K562 (cell line): ENCODE measurements at regions not wholly inside any gene's neighbourhood (a gene's known extent, or its start where the extent isn't known, plus 50 kb on each side); places are given as distances from the start of the nearest gene placed in this dataset.

Experiments used
- ATAC-seq: fragments of 200-7000 bp; cut with Tn5 transposase; 3 replicates; pipeline ENCODE4 v1.9.1; 2020; ENCODE audit warnings: moderate library complexity
- BruUV-seq: library from RNA; stranded (reverse); fragments of 400-500 nt; replicated peaks from 2 replicates; lab custom pipeline; 2021; lab: Mats Ljungman, UMichigan
- CTCF ChIA-PET: fragments of 300-600 bp; formaldehyde crosslinking; extraction: SDS; loops from one replicate; lab custom pipeline; 2021; ENCODE audit warnings: low intra/inter-chr PET ratio; lab: Yijun Ruan, JAX
- POLR2A ChIA-PET: fragments of 300-600, 350-650 bp; sonication (Branson Sonifier 250); formaldehyde crosslinking; extraction: SDS; loops from one replicate; lab custom pipeline; 2021; ENCODE audit warnings: antibody characterized with exemption, inconsistent platforms; lab: Yijun Ruan, JAX
- DNase-seq, 4 experiments: peaks; one replicate each; pipeline versions ENCODE4 v3.0.0 to v3.0.0-alpha.2; 2011 to 2018; ENCODE audit warnings: low spot score in 3 of 4, mixed read lengths in 3 of 4; ENCODE audit errors: extremely low read depth in 1 of 4
- FAIRE-seq: peaks from 2 replicates; lab custom pipeline; 2011; peaks lifted over from hg19 to GRCh38; lab: Jason Lieb, UNC
- H2AFZ ChIP-seq: 2 replicates; pipeline ENCODE4 v1.6.0; 2011; ENCODE audit warnings: low read depth, low read length, control low read depth, inconsistent platforms
- H3K27ac ChIP-seq: fragments of 200-600 bp; 3 replicates; pipeline ENCODE4 v1.8.0; 2011; ENCODE audit warnings: low read depth, mild to moderate bottlenecking, control low read depth, inconsistent platforms, low read length, moderate library complexity, mixed read lengths; ENCODE audit errors: extremely low read depth
- H3K27me3 ChIP-seq, 2 experiments: fragments of 300-600 bp in 1 of 2; 2 replicates in 1 of 2; 3 replicates in 1 of 2; pipeline versions ENCODE4 v1.6.0 to v1.8.0; 2011; ENCODE audit warnings: inconsistent platforms in 2 of 2, low read length in 2 of 2, mild to moderate bottlenecking in 1 of 2, mixed read lengths in 1 of 2, moderate library complexity in 1 of 2; ENCODE audit not compliant: control insufficient read depth in 2 of 2, insufficient read depth in 2 of 2
- H3K36me3 ChIP-seq: fragments of 300-600 bp; 3 replicates; pipeline ENCODE4 v1.8.0; 2011; ENCODE audit warnings: mild to moderate bottlenecking, low read length, inconsistent platforms; ENCODE audit not compliant: control insufficient read depth, insufficient read depth
- H3K4me1 ChIP-seq, 2 experiments: fragments of 200-600 bp in 1 of 2; replicated peaks in 1 of 2; 2 replicates in 1 of 2; 3 replicates in 1 of 2; pipeline versions ENCODE4 v1.5.1 to v1.8.0; 2011; ENCODE audit warnings: inconsistent platforms in 2 of 2, low read length in 2 of 2, mild to moderate bottlenecking in 1 of 2, mixed read lengths in 1 of 2, moderate library complexity in 1 of 2; ENCODE audit not compliant: control insufficient read depth in 2 of 2, insufficient read depth in 2 of 2
- H3K4me2 ChIP-seq: 2 replicates; pipeline ENCODE4 v1.6.1; 2011; ENCODE audit warnings: low read length, control low read depth, inconsistent platforms, mixed read lengths; ENCODE audit not compliant: insufficient read depth
- H3K4me3 ChIP-seq: fragments of 200-600 bp; sonication (generic), shearing (Covaris generic); 2 replicates; pipeline ENCODE4 v1.5.1; 2016; ENCODE audit warnings: control low read depth, inconsistent platforms
- H3K79me2 ChIP-seq: fragments of 200-600 bp; 3 replicates; pipeline ENCODE4 v1.8.0; 2011; ENCODE audit warnings: low read length, inconsistent platforms; ENCODE audit not compliant: control insufficient read depth, insufficient read depth
- H3K9ac ChIP-seq, 2 experiments: 2 replicates each; pipeline versions ENCODE4 v1.6.0 to v1.6.1; 2011; ENCODE audit warnings: low read depth in 2 of 2, low read length in 2 of 2, control low read depth in 1 of 2, inconsistent platforms in 1 of 2, mild to moderate bottlenecking in 1 of 2, mixed read lengths in 1 of 2; ENCODE audit not compliant: insufficient read depth in 1 of 2
- H3K9me1 ChIP-seq: one replicate; pipeline ENCODE4 v1.6.0; 2011; ENCODE audit warnings: inconsistent platforms, mild to moderate bottlenecking, low read length, moderate library complexity; ENCODE audit not compliant: control insufficient read depth, insufficient read depth
- H3K9me3 ChIP-seq: replicated peaks from 2 replicates; pipeline ENCODE4 v1.5.1; 2011; ENCODE audit warnings: low read depth, low read length, inconsistent platforms; ENCODE audit not compliant: control insufficient read depth, insufficient read depth
- H4K20me1 ChIP-seq: replicated peaks from 2 replicates; pipeline ENCODE4 v1.6.1; 2011; ENCODE audit warnings: low read length, inconsistent platforms, mixed read lengths; ENCODE audit not compliant: control insufficient read depth, insufficient read depth
- CEBPB ChIP-seq: fragments of 450-650 bp; IDR thresholded peaks from 2 replicates; pipeline ENCODE4 v1.6.1; 2016; ENCODE audit warnings: missing genetic modification characterization, missing compliant biosample characterization
- DDX20 ChIP-seq: fragments of 450-650 bp; IDR thresholded peaks from 2 replicates; pipeline ENCODE4 v1.6.1; 2016; ENCODE audit warnings: missing genetic modification characterization, low read depth, mild to moderate bottlenecking, missing compliant biosample characterization, moderate library complexity
- ESRRA ChIP-seq: fragments of 450-650 bp; IDR thresholded peaks from 2 replicates; pipeline ENCODE4 v1.6.1; 2014; ENCODE audit warnings: low read depth, mild to moderate bottlenecking, moderate library complexity, borderline replicate concordance
- JUND ChIP-seq, 2 experiments: IDR thresholded peaks; 2 replicates in 1 of 2; 3 replicates in 1 of 2; pipeline ENCODE4 v1.6.1; 2011; ENCODE audit warnings: borderline replicate concordance in 2 of 2, low read depth in 2 of 2, low read length in 2 of 2, improper control_type of control experiment in 1 of 2, missing biosample characterization in 1 of 2, missing genetic modification characterization in 1 of 2, missing genetic modification reagents in 1 of 2
- NCOR1 ChIP-seq: fragments of 450-650 bp; IDR thresholded peaks from 2 replicates; pipeline ENCODE4 v1.6.1; 2016; ENCODE audit warnings: mild to moderate bottlenecking, moderate library complexity
- NR1H2 ChIP-seq: sonication (generic); formaldehyde crosslinking; IDR thresholded peaks from 2 replicates; pipeline ENCODE4 v1.4.0; 2020; ENCODE audit warnings: mild to moderate bottlenecking, missing genetic modification reagents
- WHSC1 ChIP-seq: IDR thresholded peaks from one replicate; pipeline ENCODE4 v1.6.1; 2012; ENCODE audit warnings: low read length, control low read depth, inconsistent platforms
- ZNF23 ChIP-seq: fragments of 250-450 bp; sonication (Bioruptor Pico); IDR thresholded peaks from 2 replicates; pipeline ENCODE4 v1.4.0; 2020; ENCODE audit warnings: mild to moderate bottlenecking
- ZNF609 ChIP-seq: sonication (generic); formaldehyde crosslinking; IDR thresholded peaks from 2 replicates; pipeline ENCODE4 v1.8.1; 2023; ENCODE audit warnings: missing genetic modification reagents, mild to moderate bottlenecking, borderline replicate concordance
- WGBS: fragments of 100-300 bp; shearing (Covaris generic); methylation state at CpG from one replicate; pipeline ENCODE4 v1.1.6; 2016; ENCODE audit warnings: low coverage, mixed read lengths; ENCODE audit not compliant: insufficient coverage; ENCODE audit errors: missing lambda C conversion rate; 5-methylcytosine and 5-hydroxymethylcytosine counted together
- in situ Hi-C: fragments of 300-500 bp; cut with MboI; formaldehyde crosslinking; loops from 4 replicates; pipeline ENCODE4 v1.15.0; 2018; ENCODE audit warnings: inconsistent platforms, mixed read lengths
- intact Hi-C: fragments of 100-400 bp; cut with micrococcal nuclease; formaldehyde crosslinking; loops from 2 replicates; pipeline ENCODE4 v1.14.2; 2022
- TF ChIP-seq, protein P1 (sequence below): sonication (generic); formaldehyde crosslinking; IDR thresholded peaks from 2 replicates; pipeline ENCODE4 v1.8.0; 2023; ENCODE audit warnings: mild to moderate bottlenecking, missing genetic modification reagents
- TF ChIP-seq, protein P2 (sequence below): sonication (generic); formaldehyde crosslinking; IDR thresholded peaks from 2 replicates; pipeline ENCODE4 v1.8.1; 2022; ENCODE audit warnings: missing genetic modification reagents

- no peak overlapping the region for H3K4me2 ChIP-seq
- no peak overlapping the region for H3K27ac ChIP-seq
- intact Hi-C loops (no loop called here), in situ Hi-C loops (no loop called here)
- CTCF ChIA-PET = no interaction called here
- WGBS = 44% methylated on average over 3 of the region's 3 CpGs
- no peak overlapping the region for H2AFZ ChIP-seq
- no peaks in the 10 kb centered on the region for H3K27me3 ChIP-seq
- peaks cover 0 to 14% of the 10 kb centered on the region in 2 experiments; a peak in 3 of 5 replicates for H3K4me1 ChIP-seq
- H4K20me1 ChIP-seq = no peaks in the 10 kb centered on the region
- FAIRE-seq = peak; percentile 52
- no peak overlapping the region for H3K9ac ChIP-seq
- ATAC-seq = peak; percentile 30; the same call in 1 of the 3 replicates
- no peaks in the 10 kb centered on the region; the same call in 1 of the 2 replicates for H3K9me3 ChIP-seq
- H3K9me1 ChIP-seq = no peaks in the 10 kb centered on the region
- POLR2A ChIA-PET = interaction anchor here (0.7 kb wide), 1 partner anchor 616 kb away, joined by 3 read pairs; no protein-coding TSS in a partner anchor
- H3K36me3 ChIP-seq = no peaks in the 10 kb centered on the region
- BruUV-seq = no TSS peak
- no peak overlapping the region for H3K4me3 ChIP-seq
- DNase-seq = no peak
- no peaks in the 10 kb centered on the region for H3K79me2 ChIP-seq
- TF ChIP-seq ESRRA = peak; percentile 39; the same call in 1 of the 2 replicates
- no peak for TF ChIP-seq NR1H2 (CRISPR knock-in tag)
- TF ChIP-seq, protein P1, sequence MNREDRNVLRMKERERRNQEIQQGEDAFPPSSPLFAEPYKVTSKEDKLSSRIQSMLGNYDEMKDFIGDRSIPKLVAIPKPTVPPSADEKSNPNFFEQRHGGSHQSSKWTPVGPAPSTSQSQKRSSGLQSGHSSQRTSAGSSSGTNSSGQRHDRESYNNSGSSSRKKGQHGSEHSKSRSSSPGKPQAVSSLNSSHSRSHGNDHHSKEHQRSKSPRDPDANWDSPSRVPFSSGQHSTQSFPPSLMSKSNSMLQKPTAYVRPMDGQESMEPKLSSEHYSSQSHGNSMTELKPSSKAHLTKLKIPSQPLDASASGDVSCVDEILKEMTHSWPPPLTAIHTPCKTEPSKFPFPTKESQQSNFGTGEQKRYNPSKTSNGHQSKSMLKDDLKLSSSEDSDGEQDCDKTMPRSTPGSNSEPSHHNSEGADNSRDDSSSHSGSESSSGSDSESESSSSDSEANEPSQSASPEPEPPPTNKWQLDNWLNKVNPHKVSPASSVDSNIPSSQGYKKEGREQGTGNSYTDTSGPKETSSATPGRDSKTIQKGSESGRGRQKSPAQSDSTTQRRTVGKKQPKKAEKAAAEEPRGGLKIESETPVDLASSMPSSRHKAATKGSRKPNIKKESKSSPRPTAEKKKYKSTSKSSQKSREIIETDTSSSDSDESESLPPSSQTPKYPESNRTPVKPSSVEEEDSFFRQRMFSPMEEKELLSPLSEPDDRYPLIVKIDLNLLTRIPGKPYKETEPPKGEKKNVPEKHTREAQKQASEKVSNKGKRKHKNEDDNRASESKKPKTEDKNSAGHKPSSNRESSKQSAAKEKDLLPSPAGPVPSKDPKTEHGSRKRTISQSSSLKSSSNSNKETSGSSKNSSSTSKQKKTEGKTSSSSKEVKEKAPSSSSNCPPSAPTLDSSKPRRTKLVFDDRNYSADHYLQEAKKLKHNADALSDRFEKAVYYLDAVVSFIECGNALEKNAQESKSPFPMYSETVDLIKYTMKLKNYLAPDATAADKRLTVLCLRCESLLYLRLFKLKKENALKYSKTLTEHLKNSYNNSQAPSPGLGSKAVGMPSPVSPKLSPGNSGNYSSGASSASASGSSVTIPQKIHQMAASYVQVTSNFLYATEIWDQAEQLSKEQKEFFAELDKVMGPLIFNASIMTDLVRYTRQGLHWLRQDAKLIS = no peak
- no peak for TF ChIP-seq DDX20
- peak; percentile 42 for TF ChIP-seq NCOR1
- TF ChIP-seq WHSC1 = no peak
- TF ChIP-seq ZNF609 (CRISPR knock-in tag) = no peak
- no peak for TF ChIP-seq JUND (IDR thresholded peaks at IDR 0.05; ENCODE audit: borderline replicate concordance, low read depth, low read length)
- 0 out of 3 replicates have a peak, but pooled peaks have one; percentile 10 for TF ChIP-seq JUND (tag; IDR thresholded peaks at IDR 0.05; ENCODE audit: borderline replicate concordance, low read depth, low read length)
- no peak for TF ChIP-seq CEBPB (tag)
- no peak for TF ChIP-seq ZNF23 (CRISPR knock-in tag)
- TF ChIP-seq, protein P2, sequence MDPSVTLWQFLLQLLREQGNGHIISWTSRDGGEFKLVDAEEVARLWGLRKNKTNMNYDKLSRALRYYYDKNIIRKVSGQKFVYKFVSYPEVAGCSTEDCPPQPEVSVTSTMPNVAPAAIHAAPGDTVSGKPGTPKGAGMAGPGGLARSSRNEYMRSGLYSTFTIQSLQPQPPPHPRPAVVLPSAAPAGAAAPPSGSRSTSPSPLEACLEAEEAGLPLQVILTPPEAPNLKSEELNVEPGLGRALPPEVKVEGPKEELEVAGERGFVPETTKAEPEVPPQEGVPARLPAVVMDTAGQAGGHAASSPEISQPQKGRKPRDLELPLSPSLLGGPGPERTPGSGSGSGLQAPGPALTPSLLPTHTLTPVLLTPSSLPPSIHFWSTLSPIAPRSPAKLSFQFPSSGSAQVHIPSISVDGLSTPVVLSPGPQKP (CRISPR knock-in tag) = no peak
These were observed 57.9 kb upstream of the RNU6-1 start for GRCh38 chr15:67897646-67898339.
